Neural cell (in vitro differentiated cells): ENCODE measurements at regions not wholly inside any gene's neighbourhood (a gene's known extent, or its start where the extent isn't known, plus 50 kb on each side); places are given as distances from the start of the nearest gene placed in this dataset.

Source experiments
- H2AFZ ChIP-seq: fragments of 200-600, 300-800 bp; sonication (generic), shearing (Covaris generic); 2 replicates; pipeline ENCODE4 v1.6.0; 2014; ENCODE audit warnings: low read depth, mild to moderate bottlenecking, antibody characterized with exemption, low read length, moderate library complexity
- H3F3A ChIP-seq: fragments of 200-600 bp; shearing (Covaris generic); 2 replicates; pipeline ENCODE4 v1.6.1; 2016; ENCODE audit warnings: mild to moderate bottlenecking, moderate library complexity, mixed read lengths, antibody characterized with exemption, low read length; ENCODE audit not compliant: insufficient read depth, poor library complexity, severe bottlenecking
- H3K27ac ChIP-seq: fragments of 200-600, 300-800 bp; sonication (generic), shearing (Covaris generic); 2 replicates; pipeline ENCODE4 v1.5.1; 2014; ENCODE audit warnings: mild to moderate bottlenecking, low read length, moderate library complexity
- H3K27me3 ChIP-seq: fragments of 300-800, 200-600 bp; sonication (generic), shearing (Covaris generic); 2 replicates; pipeline ENCODE4 v1.6.0; 2014; ENCODE audit warnings: mild to moderate bottlenecking, low read depth, low read length, moderate library complexity; ENCODE audit not compliant: insufficient read depth
- H3K36me3 ChIP-seq: fragments of 300-800, 200-600 bp; sonication (generic), shearing (Covaris generic); 2 replicates; pipeline ENCODE4 v1.5.1; 2014; ENCODE audit warnings: mild to moderate bottlenecking, antibody characterized with exemption, low read length, moderate library complexity; ENCODE audit not compliant: insufficient read depth
- H3K4me2 ChIP-seq: fragments of 300-800, 200-600 bp; sonication (generic), shearing (Covaris generic); 2 replicates; pipeline ENCODE4 v1.6.0; 2014; ENCODE audit warnings: mild to moderate bottlenecking, low read length
- H3K4me3 ChIP-seq: fragments of 300-800, 200-600 bp; sonication (generic), shearing (Covaris generic); 2 replicates; pipeline ENCODE4 v1.5.1; 2014; ENCODE audit warnings: mild to moderate bottlenecking, low read length, moderate library complexity
- H3K79me2 ChIP-seq: fragments of 200-600 bp; shearing (Covaris generic); replicated peaks from 2 replicates; pipeline ENCODE4 v1.6.0; 2014; ENCODE audit warnings: mild to moderate bottlenecking, low read length, moderate library complexity; ENCODE audit not compliant: insufficient read depth
- H3K9ac ChIP-seq: fragments of 300-800, 200-600 bp; sonication (generic), shearing (Covaris generic); 2 replicates; pipeline ENCODE4 v1.6.1; 2016; ENCODE audit warnings: mild to moderate bottlenecking, low read length, mixed read lengths
- H3K9me2 ChIP-seq: fragments of 200-600 bp; shearing (Covaris generic); 2 replicates; pipeline ENCODE4 v1.6.1; 2016; ENCODE audit warnings: mild to moderate bottlenecking, low read length, mixed read lengths; ENCODE audit not compliant: insufficient read depth
- H3K9me3 ChIP-seq: fragments of 200-600, 300-800 bp; sonication (generic), shearing (Covaris generic); 2 replicates; pipeline ENCODE4 v1.6.1; 2016; ENCODE audit warnings: mild to moderate bottlenecking, mixed run types, low read length, moderate library complexity, mixed read lengths
- H4K20me1 ChIP-seq: fragments of 200-600 bp; shearing (Covaris generic); 2 replicates; pipeline ENCODE4 v1.6.1; 2016; ENCODE audit warnings: mild to moderate bottlenecking, mixed run types; ENCODE audit not compliant: insufficient read depth
- EP300 ChIP-seq: fragments of 450-650 bp; conservative IDR thresholded peaks from 2 replicates; pipeline ENCODE4 v1.6.1; 2014; ENCODE audit warnings: antibody characterized with exemption, mild to moderate bottlenecking, moderate library complexity; ENCODE audit not compliant: poor library complexity, severe bottlenecking
- EZH2 ChIP-seq: fragments of 200-600, 300-800 bp; shearing (Covaris generic), sonication (generic); IDR thresholded peaks from 2 replicates; pipeline ENCODE4 v1.6.1; 2014; ENCODE audit warnings: antibody characterized with exemption, low read length, borderline replicate concordance, mild to moderate bottlenecking; ENCODE audit not compliant: insufficient read depth, poor library complexity, severe bottlenecking
- MXI1 ChIP-seq: fragments of 450-650 bp; conservative IDR thresholded peaks from 2 replicates; pipeline ENCODE4 v1.6.1; 2014; ENCODE audit warnings: antibody characterized with exemption, mild to moderate bottlenecking; ENCODE audit not compliant: poor library complexity, severe bottlenecking
- POLR2AphosphoS5 ChIP-seq: IDR thresholded peaks from 2 replicates; pipeline ENCODE4 v1.6.1; 2012
- RAD21 ChIP-seq: fragments of 450-650 bp; conservative IDR thresholded peaks from 2 replicates; pipeline ENCODE4 v1.6.1; 2014; ENCODE audit warnings: antibody characterized with exemption, mild to moderate bottlenecking, moderate library complexity
- SMC3 ChIP-seq: fragments of 450-650 bp; conservative IDR thresholded peaks from 2 replicates; pipeline ENCODE4 v1.6.1; 2014; ENCODE audit warnings: antibody characterized with exemption, mild to moderate bottlenecking, moderate library complexity; ENCODE audit not compliant: poor library complexity
- TAF1 ChIP-seq: IDR thresholded peaks from 2 replicates; pipeline ENCODE4 v1.6.1; 2012; ENCODE audit warnings: low read depth
- TF ChIP-seq, protein P1 (sequence below): fragments of 450-650 bp; IDR thresholded peaks from 2 replicates; pipeline ENCODE4 v1.5.1; 2014; ENCODE audit warnings: antibody characterized with exemption, mild to moderate bottlenecking, moderate library complexity; ENCODE audit not compliant: poor library complexity, severe bottlenecking
- TF ChIP-seq, protein P2 (sequence below): IDR thresholded peaks from 2 replicates; pipeline ENCODE4 v1.6.1; 2012; ENCODE audit warnings: borderline replicate concordance

DNA sequence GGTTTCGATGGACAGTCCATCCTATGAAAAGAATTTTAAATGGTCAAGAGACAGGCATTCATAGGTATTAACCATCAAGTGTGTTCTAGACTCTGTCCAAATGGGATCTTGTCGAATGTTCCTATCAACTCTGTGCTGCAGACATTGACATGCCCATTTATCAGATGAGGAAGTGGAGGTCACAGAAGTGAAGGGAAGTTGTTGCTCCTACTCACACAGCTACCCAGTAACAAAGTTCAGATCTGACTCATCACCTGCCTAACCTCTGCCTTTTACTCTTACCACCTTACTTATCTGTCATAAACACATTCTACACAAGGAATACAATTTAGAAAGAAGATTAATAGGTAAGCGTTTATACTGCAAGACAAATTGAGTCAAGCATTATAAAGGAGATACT lies 426.2 kb upstream of the BRINP1 start:
- no peaks in the 10 kb centered on the region for H3K79me2 ChIP-seq
- H3K9ac ChIP-seq, result no peak overlapping the region
- no peaks in the 10 kb centered on the region for H3K36me3 ChIP-seq
- no peaks in the 10 kb centered on the region for H4K20me1 ChIP-seq
- H3K27me3 ChIP-seq, result no peaks in the 10 kb centered on the region
- no peak overlapping the region for H3K27ac ChIP-seq
- H2AFZ ChIP-seq, result no peak overlapping the region
- H3K4me3 ChIP-seq, result no peak overlapping the region
- no peaks in the 10 kb centered on the region for H3K9me2 ChIP-seq
- H3F3A ChIP-seq, result no peaks in the 10 kb centered on the region
- no peak overlapping the region for H3K4me2 ChIP-seq
- no peak for TF ChIP-seq SMC3
- no peak for TF ChIP-seq TAF1
- TF ChIP-seq, protein P1, sequence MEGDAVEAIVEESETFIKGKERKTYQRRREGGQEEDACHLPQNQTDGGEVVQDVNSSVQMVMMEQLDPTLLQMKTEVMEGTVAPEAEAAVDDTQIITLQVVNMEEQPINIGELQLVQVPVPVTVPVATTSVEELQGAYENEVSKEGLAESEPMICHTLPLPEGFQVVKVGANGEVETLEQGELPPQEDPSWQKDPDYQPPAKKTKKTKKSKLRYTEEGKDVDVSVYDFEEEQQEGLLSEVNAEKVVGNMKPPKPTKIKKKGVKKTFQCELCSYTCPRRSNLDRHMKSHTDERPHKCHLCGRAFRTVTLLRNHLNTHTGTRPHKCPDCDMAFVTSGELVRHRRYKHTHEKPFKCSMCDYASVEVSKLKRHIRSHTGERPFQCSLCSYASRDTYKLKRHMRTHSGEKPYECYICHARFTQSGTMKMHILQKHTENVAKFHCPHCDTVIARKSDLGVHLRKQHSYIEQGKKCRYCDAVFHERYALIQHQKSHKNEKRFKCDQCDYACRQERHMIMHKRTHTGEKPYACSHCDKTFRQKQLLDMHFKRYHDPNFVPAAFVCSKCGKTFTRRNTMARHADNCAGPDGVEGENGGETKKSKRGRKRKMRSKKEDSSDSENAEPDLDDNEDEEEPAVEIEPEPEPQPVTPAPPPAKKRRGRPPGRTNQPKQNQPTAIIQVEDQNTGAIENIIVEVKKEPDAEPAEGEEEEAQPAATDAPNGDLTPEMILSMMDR, result no peak
- TF ChIP-seq MXI1, result no peak
- TF ChIP-seq EZH2, result no peak
- TF ChIP-seq POLR2AphosphoS5, result no peak
- no peak for TF ChIP-seq EP300
- H3K9me3 ChIP-seq, result no peaks in the 10 kb centered on the region

DNA sequence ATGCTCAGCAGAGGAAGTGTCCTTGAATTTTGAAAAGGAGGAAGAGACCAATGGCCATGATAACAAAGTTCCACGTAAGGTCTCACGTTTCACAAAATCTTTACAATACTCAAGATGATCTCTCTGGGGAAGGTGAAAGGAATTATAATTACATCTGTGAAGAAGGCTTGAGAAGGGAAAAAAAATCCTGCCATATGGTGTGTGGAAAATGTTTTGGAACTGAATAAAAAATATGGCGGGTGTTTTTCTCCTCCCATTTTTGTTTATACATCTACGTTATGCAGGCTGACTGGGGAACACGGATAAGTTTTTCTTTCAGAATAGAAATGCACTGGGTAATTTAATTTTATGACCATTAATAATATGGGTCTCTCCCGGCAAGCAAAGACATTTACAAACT lies 425.6 kb upstream of the BRINP1 start:
- H3K9me2 ChIP-seq, result no peaks in the 10 kb centered on the region
- no peaks in the 10 kb centered on the region for H3K27me3 ChIP-seq
- H2AFZ ChIP-seq, result no peak overlapping the region
- no peaks in the 10 kb centered on the region for H4K20me1 ChIP-seq
- TF ChIP-seq, protein P1, result no peak
- TF ChIP-seq RAD21, result no peak
- TF ChIP-seq TAF1, result no peak
- TF ChIP-seq MXI1, result no peak
- no peak for TF ChIP-seq POLR2AphosphoS5
- TF ChIP-seq, protein P2, sequence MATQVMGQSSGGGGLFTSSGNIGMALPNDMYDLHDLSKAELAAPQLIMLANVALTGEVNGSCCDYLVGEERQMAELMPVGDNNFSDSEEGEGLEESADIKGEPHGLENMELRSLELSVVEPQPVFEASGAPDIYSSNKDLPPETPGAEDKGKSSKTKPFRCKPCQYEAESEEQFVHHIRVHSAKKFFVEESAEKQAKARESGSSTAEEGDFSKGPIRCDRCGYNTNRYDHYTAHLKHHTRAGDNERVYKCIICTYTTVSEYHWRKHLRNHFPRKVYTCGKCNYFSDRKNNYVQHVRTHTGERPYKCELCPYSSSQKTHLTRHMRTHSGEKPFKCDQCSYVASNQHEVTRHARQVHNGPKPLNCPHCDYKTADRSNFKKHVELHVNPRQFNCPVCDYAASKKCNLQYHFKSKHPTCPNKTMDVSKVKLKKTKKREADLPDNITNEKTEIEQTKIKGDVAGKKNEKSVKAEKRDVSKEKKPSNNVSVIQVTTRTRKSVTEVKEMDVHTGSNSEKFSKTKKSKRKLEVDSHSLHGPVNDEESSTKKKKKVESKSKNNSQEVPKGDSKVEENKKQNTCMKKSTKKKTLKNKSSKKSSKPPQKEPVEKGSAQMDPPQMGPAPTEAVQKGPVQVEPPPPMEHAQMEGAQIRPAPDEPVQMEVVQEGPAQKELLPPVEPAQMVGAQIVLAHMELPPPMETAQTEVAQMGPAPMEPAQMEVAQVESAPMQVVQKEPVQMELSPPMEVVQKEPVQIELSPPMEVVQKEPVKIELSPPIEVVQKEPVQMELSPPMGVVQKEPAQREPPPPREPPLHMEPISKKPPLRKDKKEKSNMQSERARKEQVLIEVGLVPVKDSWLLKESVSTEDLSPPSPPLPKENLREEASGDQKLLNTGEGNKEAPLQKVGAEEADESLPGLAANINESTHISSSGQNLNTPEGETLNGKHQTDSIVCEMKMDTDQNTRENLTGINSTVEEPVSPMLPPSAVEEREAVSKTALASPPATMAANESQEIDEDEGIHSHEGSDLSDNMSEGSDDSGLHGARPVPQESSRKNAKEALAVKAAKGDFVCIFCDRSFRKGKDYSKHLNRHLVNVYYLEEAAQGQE, result no peak
- TF ChIP-seq SMC3, result no peak
- TF ChIP-seq EP300, result no peak
- no peaks in the 10 kb centered on the region for H3K79me2 ChIP-seq
- no peak overlapping the region for H3K4me3 ChIP-seq
- no peak overlapping the region for H3K4me2 ChIP-seq
- no peaks in the 10 kb centered on the region for H3K36me3 ChIP-seq
- no peaks in the 10 kb centered on the region for H3F3A ChIP-seq
- no peak overlapping the region for H3K27ac ChIP-seq
- H3K9me3 ChIP-seq, result no peaks in the 10 kb centered on the region
- H3K9ac ChIP-seq, result no peak overlapping the region
